K562 (cell line): ENCODE measurements at regions not wholly inside any gene's neighbourhood (a gene's known extent, or its start where the extent isn't known, plus 50 kb on each side); places are given as distances from the start of the nearest gene placed in this dataset.

ENCODE experiments used
- RUNX1 ChIP-seq: sonication (generic); IDR thresholded peaks from 2 replicates; pipeline ENCODE4 v1.6.1; 2016; ENCODE audit warnings: antibody characterized with exemption, low read depth
- TF ChIP-seq, protein P1 (sequence below): sonication (generic); formaldehyde crosslinking; IDR thresholded peaks from 2 replicates; pipeline ENCODE4 v1.8.0; 2023; ENCODE audit warnings: mild to moderate bottlenecking, missing genetic modification reagents

DNA sequence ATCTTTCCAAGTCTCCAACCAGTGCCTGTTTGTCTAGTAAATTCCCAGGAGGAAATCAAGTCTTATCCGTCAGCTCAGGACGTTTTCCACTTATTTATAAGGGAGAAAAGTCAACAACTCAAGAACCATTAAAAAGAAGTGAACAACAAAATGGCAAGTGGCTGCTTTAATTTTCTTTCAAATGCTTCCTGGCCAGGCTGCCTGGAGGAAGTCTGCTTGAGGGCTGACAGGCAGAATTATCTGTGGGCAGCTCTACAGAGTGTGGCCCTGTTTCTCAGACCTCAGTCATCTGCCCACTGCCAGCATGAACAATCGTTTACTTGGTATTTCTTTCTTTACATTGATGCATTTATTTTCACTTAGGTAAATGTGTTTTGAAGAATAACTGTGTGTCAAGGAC lies 281.9 kb upstream of the ISX start:
- TF ChIP-seq RUNX1, result no peak
- TF ChIP-seq, protein P1, sequence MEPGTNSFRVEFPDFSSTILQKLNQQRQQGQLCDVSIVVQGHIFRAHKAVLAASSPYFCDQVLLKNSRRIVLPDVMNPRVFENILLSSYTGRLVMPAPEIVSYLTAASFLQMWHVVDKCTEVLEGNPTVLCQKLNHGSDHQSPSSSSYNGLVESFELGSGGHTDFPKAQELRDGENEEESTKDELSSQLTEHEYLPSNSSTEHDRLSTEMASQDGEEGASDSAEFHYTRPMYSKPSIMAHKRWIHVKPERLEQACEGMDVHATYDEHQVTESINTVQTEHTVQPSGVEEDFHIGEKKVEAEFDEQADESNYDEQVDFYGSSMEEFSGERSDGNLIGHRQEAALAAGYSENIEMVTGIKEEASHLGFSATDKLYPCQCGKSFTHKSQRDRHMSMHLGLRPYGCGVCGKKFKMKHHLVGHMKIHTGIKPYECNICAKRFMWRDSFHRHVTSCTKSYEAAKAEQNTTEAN (CRISPR knock-in tag), result no peak
